Spleen (tissue), 11 donors: ENCODE measurements at regions not wholly inside any gene's neighbourhood (a gene's known extent, or its start where the extent isn't known, plus 50 kb on each side); places are given as distances from the start of the nearest gene placed in this dataset.
A peak's percentile ranks its signal among the peaks of the same experiment; 100 is the strongest.

Experiments used
- DNase-seq: peaks from one replicate; pipeline ENCODE4 v3.0.0-alpha.2; 2020
- H3K27ac ChIP-seq, 8 donors: fragments of 200-600 bp; sonication (generic) in 7 of 8; 1 replicate in 4 of 8; 2 replicates in 4 of 8; pipeline versions ENCODE4 v1.5.0 to v1.8.0; 2016 to 2021; ENCODE audit warnings: inconsistent platforms in 4 of 8, mild to moderate bottlenecking in 4 of 8, moderate library complexity in 1 of 8
- H3K27me3 ChIP-seq, 7 donors: fragments of 200-600 bp; sonication (generic) in 6 of 7; replicated peaks in 1 of 7; 1 replicate in 4 of 7; 2 replicates in 3 of 7; pipeline versions ENCODE4 v1.5.0 to v1.8.0; 2016 to 2021; ENCODE audit warnings: inconsistent platforms in 3 of 7, mild to moderate bottlenecking in 1 of 7
- H3K36me3 ChIP-seq, 6 donors: fragments of 200-600 bp; sonication (generic) in 5 of 6; 1 replicate in 4 of 6; 2 replicates in 2 of 6; pipeline versions ENCODE4 v1.5.0 to v1.8.0; 2016 to 2021; ENCODE audit warnings: inconsistent platforms in 2 of 6
- H3K4me1 ChIP-seq, 6 donors: fragments of 200-600 bp; sonication (generic) in 5 of 6; 1 replicate in 3 of 6; 2 replicates in 3 of 6; pipeline versions ENCODE4 v1.5.0 to v1.8.0; 2016 to 2021; ENCODE audit warnings: inconsistent platforms in 3 of 6
- H3K4me3 ChIP-seq, 8 donors: fragments of 200-600 bp; sonication (generic) in 7 of 8; 1 replicate in 4 of 8; 2 replicates in 4 of 8; pipeline versions ENCODE4 v1.5.0 to v1.8.0; 2016 to 2021; ENCODE audit warnings: inconsistent platforms in 4 of 8, mild to moderate bottlenecking in 4 of 8, moderate library complexity in 2 of 8
- H3K9me3 ChIP-seq, 8 donors: fragments of 200-600 bp; sonication (generic) in 7 of 8; 1 replicate in 4 of 8; 2 replicates in 4 of 8; pipeline versions ENCODE4 v1.5.0 to v1.8.0; 2016 to 2021; ENCODE audit warnings: inconsistent platforms in 4 of 8
- CTCF ChIP-seq, 11 experiments: fragments of 200-600 bp in 7 of 11; fragments of 450-650 bp in 4 of 11; sonication (generic) in 4 of 11; IDR thresholded peaks in 8 of 11; conservative IDR thresholded peaks in 3 of 11; 1 replicate in 7 of 11; 2 replicates in 4 of 11; pipeline versions ENCODE4 v1.4.0 to v1.8.0; 2016 to 2021; ENCODE audit warnings: antibody characterized with exemption in 11 of 11, inconsistent platforms in 4 of 11, mild to moderate bottlenecking in 1 of 11
- POLR2A ChIP-seq, 3 donors: fragments of 450-650 bp; IDR thresholded peaks; one replicate each; pipeline ENCODE4 v1.5.1; 2017; ENCODE audit warnings: antibody characterized with exemption in 3 of 3, mild to moderate bottlenecking in 1 of 3
- POLR2AphosphoS5 ChIP-seq, 3 donors: sonication (generic); formaldehyde crosslinking; IDR thresholded peaks; one replicate each; pipeline ENCODE4 v1.5.1; 2017; ENCODE audit warnings: antibody characterized with exemption in 3 of 3
- WGBS, 5 donors: extraction: QIAGEN DNeasy Blood & Tissue Kit in 3 of 5; methylation state at CpG; one replicate each; pipeline versions ENCODE4 v1.1.5 to v1.1.7; 2013 to 2018; 5-methylcytosine and 5-hydroxymethylcytosine counted together
- intact Hi-C: fragments of 100-400 bp; cut with DNase I; formaldehyde crosslinking; loops from one replicate; pipeline ENCODE4 v1.15.0; 2023; ENCODE audit warnings: low total_unique reads
- donor health status: healthy with polysubstance abuse.
- donor health status: DM: no; HTN: no; CAD: no; lungs with moderate emphysema.
- donor health status: DM: no; HTN: no; CAD: no.
- donor health status: Bipolar disorder and iron deficiency.
- donor health status: healthy.
- donor health status: DM: no; HTN: no; CAD: no.
- donor health status: DM: yes; HTN: yes; CAD: no.

GRCh38 chr17:33684735-33685134 lies 391.6 kb upstream of the ASIC2 start:
- TF ChIP-seq POLR2AphosphoS5 (IDR thresholded peaks at IDR 0.05) (no peak), POLR2A (IDR thresholded peaks at IDR 0.05) (no peak), CTCF (IDR thresholded peaks at IDR 0.05 in 8 of 11, conservative IDR thresholded peaks at IDR 0.05 in 3 of 11) (no peak)

GRCh38 chr17:33686171-33686570 lies 393.1 kb upstream of the ASIC2 start:
- Histone ChIP-seq H3K27ac (no peak overlapping the region), H3K9me3 (peaks cover 0 to 6% (median 0%) of the 10 kb centered on the region in 8 donors), H3K36me3 (no peaks in the 10 kb centered on the region), H3K4me3 (no peak overlapping the region), H3K27me3 (peaks cover 0 to 20% (median 0%) of the 10 kb centered on the region in 7 donors), H3K4me1 (no peaks in the 10 kb centered on the region)
- DNase-seq = no peak
- WGBS, 5 donors = 73 to 84% (median 80%) methylated on average over 4 of the region's 4 CpGs
- TF ChIP-seq POLR2A (IDR thresholded peaks at IDR 0.05) (no peak), CTCF (IDR thresholded peaks at IDR 0.05 in 8 of 11, conservative IDR thresholded peaks at IDR 0.05 in 3 of 11) (peak in 3 of 11 experiments; percentile 30 to 39 (median 34))
- intact Hi-C loops = no loop called here

More at GRCh38 chr17:33684735-33685134, 391.6 kb upstream of the ASIC2 start:
- intact Hi-C loops = no loop called here
- peaks cover 0 to 4% (median 0%) of the 10 kb centered on the region in 8 donors for H3K9me3 ChIP-seq
- no peaks in the 10 kb centered on the region for H3K36me3 ChIP-seq
- 69 to 77% (median 71%) methylated on average over 6 of the region's 6 CpGs for WGBS, 5 donors
- H3K27me3 ChIP-seq = peaks cover 0 to 19% (median 0%) of the 10 kb centered on the region in 7 donors
- no peak overlapping the region for H3K27ac ChIP-seq
- no peak for DNase-seq
- H3K4me3 ChIP-seq = no peak overlapping the region
- H3K4me1 ChIP-seq = no peaks in the 10 kb centered on the region

- WGBS, 5 donors = 68 to 76% (median 75%) methylated on average over 3 of the region's 3 CpGs
- TF ChIP-seq CTCF (IDR thresholded peaks at IDR 0.05 in 8 of 11, conservative IDR thresholded peaks at IDR 0.05 in 3 of 11) (no peak), POLR2AphosphoS5 (IDR thresholded peaks at IDR 0.05) (no peak), POLR2A (IDR thresholded peaks at IDR 0.05) (no peak)
- Histone ChIP-seq H3K27me3 (peaks cover 0 to 20% (median 0%) of the 10 kb centered on the region in 7 donors), H3K9me3 (peaks cover 0 to 6% (median 0%) of the 10 kb centered on the region in 8 donors), H3K4me3 (no peak overlapping the region), H3K4me1 (no peaks in the 10 kb centered on the region), H3K27ac (no peak overlapping the region), H3K36me3 (no peaks in the 10 kb centered on the region)
- no peak for DNase-seq
- intact Hi-C loops = no loop called here
Observed at GRCh38 chr17:33687831-33688230, 394.7 kb upstream of the ASIC2 start.

- no peaks in the 10 kb centered on the region for H3K36me3 ChIP-seq
- no peak overlapping the region for H3K4me3 ChIP-seq
- TF ChIP-seq POLR2A (IDR thresholded peaks at IDR 0.05) (no peak), CTCF (IDR thresholded peaks at IDR 0.05 in 8 of 11, conservative IDR thresholded peaks at IDR 0.05 in 3 of 11) (no peak)
- no peak for DNase-seq
- 85 to 90% (median 89%) methylated on average over 4 of the region's 4 CpGs for WGBS, 5 donors
- no peak overlapping the region for H3K27ac ChIP-seq
- peaks cover 0 to 6% (median 0%) of the 10 kb centered on the region in 8 donors for H3K9me3 ChIP-seq
- peaks cover 0 to 20% (median 0%) of the 10 kb centered on the region in 7 donors for H3K27me3 ChIP-seq
- intact Hi-C loops = no loop called here
- no peaks in the 10 kb centered on the region for H3K4me1 ChIP-seq
Observed at GRCh38 chr17:33688771-33689170, 395.7 kb upstream of the ASIC2 start.
